NCI-H460 (cell line): ENCODE measurements at regions not wholly inside any gene's neighbourhood (a gene's known extent, or its start where the extent isn't known, plus 50 kb on each side); places are given as distances from the start of the nearest gene placed in this dataset.
A peak's percentile ranks its signal among the peaks of the same experiment; 100 is the strongest.
"Not testable (repeated sequence)": the region's sequence is repeated elsewhere in the genome, so short reads cannot be mapped to it uniquely, and the experiment has no call there.

Experiments
- DNase-seq: peaks from one replicate; pipeline ENCODE4 v3.0.0-alpha.2; 2016; ENCODE audit warnings: low read depth; ENCODE audit errors: extremely low read depth

GRCh38 chrX:45447331-45447730 is 246.7 kb upstream of the DIPK2B start:
- DNase-seq = no peak

GRCh38 chrX:45445745-45446412 is 245.2 kb upstream of the DIPK2B start:
- peak; percentile 7 for DNase-seq

GRCh38 chrX:45437186-45437585 is 236.5 kb upstream of the DIPK2B start:
- DNase-seq = no peak

- no peak for DNase-seq
These were observed 234.8 kb upstream of the DIPK2B start for GRCh38 chrX:45435481-45435880.

GRCh38 chrX:45434231-45434630 is 233.6 kb upstream of the DIPK2B start:
- DNase-seq = no peak

- DNase-seq = no peak
These were observed 228.2 kb upstream of the DIPK2B start for GRCh38 chrX:45428831-45429230.

- no peak for DNase-seq
These were observed 223.7 kb upstream of the DIPK2B start for GRCh38 chrX:45424326-45424725.

- no peak for DNase-seq
These were observed 221.7 kb upstream of the DIPK2B start for GRCh38 chrX:45422216-45422925.

DNA sequence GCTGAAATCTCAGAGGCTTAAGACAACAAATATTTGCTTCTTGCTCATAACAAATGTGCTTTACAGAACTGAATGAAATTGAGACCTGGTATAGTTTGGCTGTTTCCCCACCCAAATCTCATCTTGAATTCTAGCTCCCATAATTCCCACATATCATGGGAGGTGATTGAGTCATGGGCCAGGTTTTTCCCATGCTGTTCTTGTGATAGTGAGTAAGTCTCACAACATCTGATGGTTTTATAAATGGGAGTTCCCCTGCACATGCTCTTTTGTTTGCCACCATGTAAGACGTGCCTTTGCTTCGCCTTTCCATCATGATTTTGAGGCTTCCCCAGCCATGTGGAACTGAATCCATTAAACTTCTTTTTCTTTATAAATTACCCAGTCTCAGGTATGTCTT is 221.1 kb upstream of the DIPK2B start:
- DNase-seq = no peak

DNA sequence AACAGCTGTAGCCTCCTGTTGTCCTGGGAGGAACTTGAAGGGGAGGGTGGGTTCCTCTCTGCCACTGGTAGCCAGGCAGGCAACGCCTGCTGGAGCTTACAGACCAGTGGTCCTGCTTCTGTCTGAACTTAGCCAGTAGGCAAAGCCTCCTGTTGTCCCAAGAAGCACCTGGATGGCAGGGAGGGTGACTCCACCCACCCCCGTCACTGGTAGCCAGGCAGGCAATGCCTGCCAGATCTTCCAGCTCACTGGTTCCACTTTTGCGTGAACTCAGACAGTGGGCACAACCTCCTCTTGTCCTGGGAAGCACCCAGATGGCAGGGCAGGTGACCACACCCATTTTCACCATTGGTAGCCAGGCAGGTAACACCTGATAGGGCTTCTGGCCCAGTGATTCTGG is 203.5 kb upstream of the DIPK2B start:
- DNase-seq = no peak

DNA sequence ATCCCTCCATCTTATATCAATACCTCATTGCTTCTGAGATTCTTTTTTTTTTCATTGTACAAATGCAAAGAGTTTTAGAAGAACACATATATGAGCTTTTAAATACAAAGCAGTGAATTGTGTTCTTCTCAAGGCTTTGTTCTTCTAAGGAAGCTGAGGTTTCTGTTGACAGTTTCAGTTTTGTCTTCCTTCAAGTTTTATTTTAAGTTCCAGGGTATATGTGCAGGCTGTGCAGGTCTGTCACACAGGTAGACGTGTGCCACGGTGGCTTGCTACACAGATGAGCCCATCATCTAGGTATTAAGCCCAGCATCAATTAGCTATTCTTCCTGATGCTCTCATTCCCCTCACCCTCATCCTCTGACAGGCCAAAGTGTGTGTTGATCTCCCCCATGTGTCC is 201.2 kb upstream of the DIPK2B start:
- DNase-seq = no peak

DNA sequence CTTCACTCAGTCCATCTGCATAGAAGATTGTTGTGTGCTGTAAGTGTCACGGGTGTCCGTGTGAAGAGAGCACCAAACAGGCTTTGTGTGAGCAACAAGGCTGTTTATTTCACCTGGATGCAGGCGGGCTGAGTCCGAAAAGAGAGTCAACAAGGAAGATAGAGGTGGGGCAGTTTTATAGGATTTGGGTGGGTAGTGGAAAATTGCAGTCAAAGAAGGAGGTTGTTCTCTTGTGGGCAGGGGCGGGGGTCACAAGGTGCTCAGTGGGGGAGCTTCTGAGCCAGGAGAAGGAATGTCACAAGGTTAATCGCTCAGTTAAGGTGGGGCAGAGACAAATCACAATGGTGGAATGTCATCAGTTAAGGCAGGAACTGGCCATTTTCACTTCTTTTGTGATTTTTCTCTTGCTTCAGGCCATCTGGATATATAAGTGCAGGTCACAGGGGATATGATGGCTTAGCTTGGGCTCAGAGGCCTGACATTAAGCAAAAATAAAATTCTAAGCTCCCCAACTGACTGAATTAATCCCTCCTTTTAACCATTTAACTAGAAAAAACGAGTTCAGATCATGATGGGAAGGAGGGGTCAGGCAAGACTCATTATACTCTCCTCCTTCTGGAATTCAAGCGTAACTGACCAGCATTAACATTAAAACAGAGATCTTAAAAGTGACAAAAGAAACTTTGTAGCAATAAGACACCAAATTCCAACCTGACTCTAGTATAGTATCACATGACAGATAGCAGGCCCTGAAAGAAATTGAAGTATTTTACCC is 200.5 kb upstream of the DIPK2B start:
- DNase-seq = not testable (repeated sequence)

- DNase-seq = no peak
These were observed 199.5 kb upstream of the DIPK2B start for GRCh38 chrX:45400027-45400779.

GRCh38 chrX:45385757-45386156 is 185.1 kb upstream of the DIPK2B start:
- DNase-seq = no peak

GRCh38 chrX:45381841-45382240 is 181.2 kb upstream of the DIPK2B start:
- DNase-seq = no peak

- DNase-seq = no peak
These were observed 180.7 kb upstream of the DIPK2B start for GRCh38 chrX:45381366-45381765.

- no peak for DNase-seq
These were observed 178.6 kb upstream of the DIPK2B start for GRCh38 chrX:45379236-45379635.

DNA sequence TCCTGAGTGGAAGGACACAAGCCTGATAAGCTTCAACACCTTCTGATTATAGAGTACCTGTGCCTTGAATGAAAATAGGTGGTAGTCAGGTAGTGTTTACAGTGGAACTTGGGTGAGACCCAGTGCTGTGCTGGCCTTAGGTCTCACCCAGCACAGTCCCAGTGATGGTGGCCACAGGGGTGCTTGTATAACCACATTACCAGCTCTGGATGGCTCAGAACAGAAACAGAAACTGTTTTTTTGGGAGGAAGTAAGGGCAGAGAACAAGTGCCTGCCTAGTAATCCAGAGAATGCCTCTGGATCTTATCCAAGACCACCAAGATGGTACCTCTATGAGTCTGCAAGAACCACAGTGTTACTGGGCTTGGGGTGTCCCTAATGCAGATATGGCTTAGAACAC is 171.5 kb upstream of the DIPK2B start:
- no peak for DNase-seq

- no peak for DNase-seq
These were observed 168.0 kb upstream of the DIPK2B start for GRCh38 chrX:45368705-45369104.

DNA sequence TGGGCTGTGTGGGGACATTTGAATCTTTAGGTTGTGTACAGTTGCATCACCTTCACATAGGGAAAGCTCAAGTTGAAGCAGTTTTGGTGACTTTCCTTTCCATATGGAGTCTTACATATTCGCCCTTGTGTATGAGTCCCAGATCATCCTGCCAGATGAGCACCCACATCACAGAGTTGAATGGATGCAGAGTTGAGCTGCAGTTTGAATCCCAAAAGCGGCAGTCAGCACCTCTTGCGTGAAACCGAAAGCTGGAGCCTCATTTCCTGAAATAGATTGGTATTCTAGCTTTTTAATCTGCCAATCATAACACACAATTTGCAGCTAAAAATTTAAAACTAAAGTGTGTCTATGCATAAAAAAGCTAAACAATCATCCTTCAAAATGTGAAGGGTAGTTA is 162.9 kb upstream of the DIPK2B start:
- DNase-seq = no peak

DNA sequence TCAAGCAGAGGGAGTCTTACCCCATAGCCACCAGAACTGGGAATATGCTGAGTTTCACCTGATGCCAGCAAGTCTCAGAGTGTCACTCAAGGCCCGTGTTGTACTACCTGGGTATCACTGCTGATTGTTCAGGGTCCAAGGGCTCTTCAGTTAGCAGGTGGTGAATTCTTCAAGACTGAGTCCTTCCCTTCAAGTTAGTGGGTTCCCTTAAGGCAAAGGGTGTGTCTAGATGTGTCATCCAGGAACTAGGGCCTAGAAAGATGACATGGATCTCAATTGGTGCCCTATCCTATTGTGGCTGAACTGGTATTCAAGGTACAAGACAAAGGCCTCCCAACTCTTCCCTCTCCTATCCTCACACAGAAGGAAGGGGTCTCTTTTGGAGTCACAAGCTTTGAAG is 159.9 kb upstream of the DIPK2B start:
- DNase-seq = no peak
